ENCODE measurements at regions not wholly inside any gene's neighbourhood (a gene's known extent, or its start where the extent isn't known, plus 50 kb on each side); places are given as distances from the start of the nearest gene placed in this dataset.

- no peak for TF ChIP-seq PATZ1 (CRISPR knock-in tag; IDR thresholded peaks at IDR 0.05)
- TF ChIP-seq ZSCAN9 (CRISPR knock-in tag; IDR thresholded peaks at IDR 0.05; ENCODE audit: borderline replicate concordance) = no peak
- TF ChIP-seq RBM39 (IDR thresholded peaks at IDR 0.05; ENCODE audit: low read depth, low read length, poor library complexity, severe bottlenecking) = no peak
- no peak for TF ChIP-seq BATF2 (CRISPR knock-in tag; IDR thresholded peaks at IDR 0.05)
- no peak for TF ChIP-seq MAX (IDR thresholded peaks at IDR 0.05)
These were observed 1079.1 kb downstream of the BCL11B start (continued) for GRCh38 chr14:98192946-98193345.

GRCh38 chr14:98194821-98195220 is 1077.2 kb downstream of the BCL11B start:
- ChIA-PET POLR2A (no interaction called here), CTCF (ENCODE audit: low intra/inter-chr PET ratio, low total read pairs) (no interaction called here)
- Histone ChIP-seq H3K9ac (ENCODE audit: insufficient read depth, low read depth, low read length) (no peak overlapping the region), H3K9me3 (ENCODE audit: low read length) (peaks cover 78% of the 10 kb centered on the region), H2AFZ (ENCODE audit: low read length) (no peak overlapping the region), H3K4me3 (replicated peaks in 1 of 3; ENCODE audit: insufficient read depth in 1 of 3, low read depth in 2 of 3, low read length in 3 of 3) (no peak overlapping the region), H3K79me2 (ENCODE audit: insufficient read depth, low read length) (no peaks in the 10 kb centered on the region), H3K4me2 (ENCODE audit: low read depth, low read length) (no peak overlapping the region), H3K4me1 (ENCODE audit: insufficient read depth, low read length) (no peaks in the 10 kb centered on the region), H3K27me3 (ENCODE audit: control insufficient read depth in 1 of 2, insufficient read depth in 2 of 2, low read length in 2 of 2) (no peaks in the 10 kb centered on the region), H4K20me1 (ENCODE audit: insufficient read depth, low read length) (no peaks in the 10 kb centered on the region), H3K36me3 (replicated peaks in 1 of 2; ENCODE audit: control insufficient read depth in 1 of 2, insufficient read depth in 2 of 2, low read length in 2 of 2) (no peaks in the 10 kb centered on the region), H3K27ac (ENCODE audit: extremely low read length, insufficient read depth, low read length) (no peak overlapping the region)
- BruUV-seq (replicated peaks) = no TSS peak
- TF ChIP-seq ZIK1 (CRISPR knock-in tag; IDR thresholded peaks at IDR 0.05; ENCODE audit: borderline replicate concordance, low read depth) (no peak), HOXD1 (CRISPR knock-in tag; IDR thresholded peaks at IDR 0.05) (no peak), XBP1 (CRISPR knock-in tag; IDR thresholded peaks at IDR 0.05) (no peak), HMG20B (CRISPR knock-in tag; conservative IDR thresholded peaks at IDR 0.05) (no peak)
- 0% methylated on average over 2 of the region's 2 CpGs for WGBS (ENCODE audit: low lambda C conversion rate)
- FAIRE-seq (no peak), DNase-seq (ENCODE audit: low spot score) (no peak), ATAC-seq (no peak)
- intact Hi-C loops (cut with micrococcal nuclease; ENCODE audit: unreplicated experiment) (no loop called here), in situ Hi-C loops (cut with HindIII; ENCODE audit: extremely low pct_ligation_motif_present, low pct_unique_long_range_greater_than_20kb) (no loop called here)

All from HepG2 (cell line).